Activated naive CD8-positive, alpha-beta T cell (primary cell): ENCODE measurements at regions not wholly inside any gene's neighbourhood (a gene's known extent, or its start where the extent isn't known, plus 50 kb on each side); places are given as distances from the start of the nearest gene placed in this dataset.

Experiments
- H3K27ac Mint-ChIP-seq: one replicate; pipeline ENCODE4 v1.8.0; 2021; ENCODE audit warnings: mixed read lengths
- H3K27me3 Mint-ChIP-seq: one replicate; pipeline ENCODE4 v1.8.0; 2021; ENCODE audit warnings: mixed read lengths
- H3K36me3 Mint-ChIP-seq: one replicate; pipeline ENCODE4 v1.8.0; 2021; ENCODE audit warnings: mixed read lengths
- H3K4me1 Mint-ChIP-seq: one replicate; pipeline ENCODE4 v1.8.0; 2021; ENCODE audit warnings: low read depth, mixed read lengths
- H3K4me3 Mint-ChIP-seq: one replicate; pipeline ENCODE4 v1.8.0; 2021; ENCODE audit warnings: mild to moderate bottlenecking, mixed read lengths
- H3K9me3 Mint-ChIP-seq: one replicate; pipeline ENCODE4 v1.8.0; 2021; ENCODE audit warnings: low read depth, mixed read lengths

- peaks cover 4% of the 10 kb centered on the region for H3K36me3 Mint-ChIP-seq
- H3K27me3 Mint-ChIP-seq: no peaks in the 10 kb centered on the region
- no peak overlapping the region for H3K4me3 Mint-ChIP-seq
- no peak overlapping the region for H3K27ac Mint-ChIP-seq
- H3K4me1 Mint-ChIP-seq: peaks cover 34% of the 10 kb centered on the region
- peaks cover 3% of the 10 kb centered on the region for H3K9me3 Mint-ChIP-seq
Observed at GRCh38 chr13:40197936-40198595, 468.4 kb downstream of the FOXO1 start.

- peaks cover 47% of the 10 kb centered on the region for H3K4me1 Mint-ChIP-seq
- H3K27me3 Mint-ChIP-seq: no peaks in the 10 kb centered on the region
- no peak overlapping the region for H3K27ac Mint-ChIP-seq
- H3K9me3 Mint-ChIP-seq: peaks cover 14% of the 10 kb centered on the region
- H3K4me3 Mint-ChIP-seq: no peak overlapping the region
- H3K36me3 Mint-ChIP-seq: peaks cover 7% of the 10 kb centered on the region
Observed at GRCh38 chr13:40200273-40200978, 466.0 kb downstream of the FOXO1 start.

- peak overlapping the region; percentile 88 for H3K27ac Mint-ChIP-seq
- H3K36me3 Mint-ChIP-seq: peaks cover 11% of the 10 kb centered on the region
- peaks cover 14% of the 10 kb centered on the region for H3K9me3 Mint-ChIP-seq
- peaks cover 77% of the 10 kb centered on the region for H3K4me1 Mint-ChIP-seq
- no peaks in the 10 kb centered on the region for H3K27me3 Mint-ChIP-seq
- H3K4me3 Mint-ChIP-seq: no peak overlapping the region
Observed at GRCh38 chr13:40204246-40204645, 462.2 kb downstream of the FOXO1 start.

- H3K4me3 Mint-ChIP-seq: peak overlapping the region; percentile 50
- peaks cover 11% of the 10 kb centered on the region for H3K36me3 Mint-ChIP-seq
- no peaks in the 10 kb centered on the region for H3K27me3 Mint-ChIP-seq
- peaks cover 75% of the 10 kb centered on the region for H3K4me1 Mint-ChIP-seq
- peak overlapping the region; percentile 99 for H3K27ac Mint-ChIP-seq
- peaks cover 14% of the 10 kb centered on the region for H3K9me3 Mint-ChIP-seq
Observed at GRCh38 chr13:40205771-40206240, 460.6 kb downstream of the FOXO1 start.

GRCh38 chr13:40206241-40207000 is 460.0 kb downstream of the FOXO1 start:
- Mint-ChIP-seq H3K36me3 (peaks cover 11% of the 10 kb centered on the region), H3K4me3 (peak overlapping the region; percentile 64), H3K27ac (peak overlapping the region; percentile 99), H3K9me3 (peaks cover 14% of the 10 kb centered on the region), H3K27me3 (no peaks in the 10 kb centered on the region), H3K4me1 (peaks cover 78% of the 10 kb centered on the region)

GRCh38 chr13:40207001-40207478 is 459.4 kb downstream of the FOXO1 start:
- peaks cover 17% of the 10 kb centered on the region for H3K36me3 Mint-ChIP-seq
- H3K4me1 Mint-ChIP-seq: peaks cover 84% of the 10 kb centered on the region
- peak overlapping the region; percentile 64 for H3K4me3 Mint-ChIP-seq
- H3K27ac Mint-ChIP-seq: peak overlapping the region; percentile 99
- H3K9me3 Mint-ChIP-seq: peaks cover 14% of the 10 kb centered on the region
- no peaks in the 10 kb centered on the region for H3K27me3 Mint-ChIP-seq

GRCh38 chr13:40208517-40208916 is 457.9 kb downstream of the FOXO1 start:
- H3K9me3 Mint-ChIP-seq: peaks cover 11% of the 10 kb centered on the region
- peak overlapping the region; percentile 73 for H3K27ac Mint-ChIP-seq
- H3K4me1 Mint-ChIP-seq: peaks cover 78% of the 10 kb centered on the region
- peaks cover 21% of the 10 kb centered on the region for H3K36me3 Mint-ChIP-seq
- H3K27me3 Mint-ChIP-seq: no peaks in the 10 kb centered on the region
- peak overlapping the region; percentile 33 for H3K4me3 Mint-ChIP-seq

GRCh38 chr13:40210865-40211585 is 455.4 kb downstream of the FOXO1 start:
- no peaks in the 10 kb centered on the region for H3K9me3 Mint-ChIP-seq
- no peak overlapping the region for H3K27ac Mint-ChIP-seq
- no peak overlapping the region for H3K4me3 Mint-ChIP-seq
- H3K36me3 Mint-ChIP-seq: peaks cover 19% of the 10 kb centered on the region
- no peaks in the 10 kb centered on the region for H3K27me3 Mint-ChIP-seq
- peaks cover 67% of the 10 kb centered on the region for H3K4me1 Mint-ChIP-seq

GRCh38 chr13:40211586-40211968 is 454.9 kb downstream of the FOXO1 start:
- H3K27ac Mint-ChIP-seq: no peak overlapping the region
- peaks cover 19% of the 10 kb centered on the region for H3K36me3 Mint-ChIP-seq
- H3K4me1 Mint-ChIP-seq: peaks cover 65% of the 10 kb centered on the region
- H3K27me3 Mint-ChIP-seq: no peaks in the 10 kb centered on the region
- H3K9me3 Mint-ChIP-seq: no peaks in the 10 kb centered on the region
- H3K4me3 Mint-ChIP-seq: no peak overlapping the region

- Mint-ChIP-seq H3K27ac (no peak overlapping the region), H3K4me1 (peaks cover 63% of the 10 kb centered on the region), H3K4me3 (no peak overlapping the region), H3K27me3 (no peaks in the 10 kb centered on the region), H3K9me3 (no peaks in the 10 kb centered on the region), H3K36me3 (peaks cover 15% of the 10 kb centered on the region)
Observed at GRCh38 chr13:40213779-40214178, 452.7 kb downstream of the FOXO1 start.

GRCh38 chr13:40215311-40215710 is 451.1 kb downstream of the FOXO1 start:
- Mint-ChIP-seq H3K27ac (no peak overlapping the region), H3K27me3 (no peaks in the 10 kb centered on the region), H3K4me3 (no peak overlapping the region), H3K9me3 (no peaks in the 10 kb centered on the region), H3K4me1 (peaks cover 64% of the 10 kb centered on the region), H3K36me3 (peaks cover 18% of the 10 kb centered on the region)

GRCh38 chr13:40215747-40216146 is 450.7 kb downstream of the FOXO1 start:
- H3K4me1 Mint-ChIP-seq: peaks cover 65% of the 10 kb centered on the region
- no peak overlapping the region for H3K27ac Mint-ChIP-seq
- no peaks in the 10 kb centered on the region for H3K9me3 Mint-ChIP-seq
- no peak overlapping the region for H3K4me3 Mint-ChIP-seq
- peaks cover 18% of the 10 kb centered on the region for H3K36me3 Mint-ChIP-seq
- no peaks in the 10 kb centered on the region for H3K27me3 Mint-ChIP-seq

GRCh38 chr13:40217675-40218074 is 448.8 kb downstream of the FOXO1 start:
- H3K36me3 Mint-ChIP-seq: peaks cover 9% of the 10 kb centered on the region

GRCh38 chr13:40220299-40220935 is 446.0 kb downstream of the FOXO1 start:
- Mint-ChIP-seq H3K27ac (peak overlapping the region; percentile 87), H3K36me3 (peaks cover 3% of the 10 kb centered on the region), H3K4me1 (peaks cover 69% of the 10 kb centered on the region), H3K27me3 (no peaks in the 10 kb centered on the region), H3K9me3 (no peaks in the 10 kb centered on the region), H3K4me3 (peak overlapping the region; percentile 27)

More at GRCh38 chr13:40217675-40218074, 448.8 kb downstream of the FOXO1 start:
- Mint-ChIP-seq H3K9me3 (no peaks in the 10 kb centered on the region), H3K4me1 (peaks cover 69% of the 10 kb centered on the region), H3K27ac (no peak overlapping the region), H3K27me3 (no peaks in the 10 kb centered on the region), H3K4me3 (no peak overlapping the region)
